MG63 (cell line): ENCODE measurements at regions not wholly inside any gene's neighbourhood (a gene's known extent, or its start where the extent isn't known, plus 50 kb on each side); places are given as distances from the start of the nearest gene placed in this dataset.

Experiments used
- DNase-seq: peaks from one replicate; pipeline ENCODE4 v3.0.0-alpha.2; 2020
- H3K27me3 ChIP-seq: fragments of 250-450 bp; sonication (Bioruptor Pico); 2 replicates; pipeline ENCODE4 v1.5.1; 2020; ENCODE audit warnings: mild to moderate bottlenecking, moderate library complexity
- H3K36me3 ChIP-seq: fragments of 250-450 bp; sonication (Bioruptor Pico); 2 replicates; pipeline ENCODE4 v1.5.1; 2020; ENCODE audit warnings: mild to moderate bottlenecking, moderate library complexity
- H3K4me3 ChIP-seq: fragments of 250-450 bp; sonication (Bioruptor Pico); 2 replicates; pipeline ENCODE4 v1.5.1; 2020; ENCODE audit warnings: mild to moderate bottlenecking, moderate library complexity
- H3K9me3 ChIP-seq: fragments of 250-450 bp; sonication (Bioruptor Pico); 2 replicates; pipeline ENCODE4 v1.5.1; 2020; ENCODE audit warnings: mild to moderate bottlenecking, moderate library complexity

DNA sequence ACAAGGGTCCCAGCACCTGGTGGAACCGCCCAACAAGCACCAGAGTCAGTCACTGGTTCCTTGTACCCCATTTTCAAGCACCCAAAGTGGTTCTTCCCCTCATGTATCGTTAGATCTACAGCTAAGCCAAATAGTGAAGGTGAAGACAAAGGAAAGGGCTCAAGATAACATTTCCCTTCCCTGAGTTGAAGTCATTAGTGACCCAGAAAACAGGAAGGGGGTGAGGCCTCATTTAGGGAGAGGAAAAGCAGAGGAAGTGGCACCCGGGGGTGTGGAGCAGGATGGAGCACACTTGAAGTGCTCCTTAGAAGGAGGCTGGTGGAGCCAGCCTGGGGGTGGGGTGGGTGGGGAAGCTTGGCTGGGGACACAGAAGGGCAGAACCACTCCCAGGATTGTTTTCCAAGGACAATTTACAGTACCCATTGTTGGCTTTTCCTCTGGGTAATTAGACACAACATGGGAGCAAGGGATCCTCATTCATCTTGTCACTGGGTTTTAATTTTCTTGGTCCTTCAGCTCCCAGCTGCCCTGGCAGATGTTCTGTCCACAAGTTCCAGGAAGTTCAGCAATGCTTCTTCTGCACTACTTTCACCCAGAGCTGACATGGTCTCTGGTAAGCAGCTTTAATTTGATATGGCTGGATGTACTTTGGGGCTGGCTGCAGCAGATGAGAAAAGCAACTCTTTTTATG, 73.3 kb upstream of the CD93 start:
- Histone ChIP-seq H3K4me3 (no peak overlapping the region), H3K36me3 (no peaks in the 10 kb centered on the region), H3K27me3 (no peaks in the 10 kb centered on the region), H3K9me3 (no peaks in the 10 kb centered on the region)
- no peak for DNase-seq

DNA sequence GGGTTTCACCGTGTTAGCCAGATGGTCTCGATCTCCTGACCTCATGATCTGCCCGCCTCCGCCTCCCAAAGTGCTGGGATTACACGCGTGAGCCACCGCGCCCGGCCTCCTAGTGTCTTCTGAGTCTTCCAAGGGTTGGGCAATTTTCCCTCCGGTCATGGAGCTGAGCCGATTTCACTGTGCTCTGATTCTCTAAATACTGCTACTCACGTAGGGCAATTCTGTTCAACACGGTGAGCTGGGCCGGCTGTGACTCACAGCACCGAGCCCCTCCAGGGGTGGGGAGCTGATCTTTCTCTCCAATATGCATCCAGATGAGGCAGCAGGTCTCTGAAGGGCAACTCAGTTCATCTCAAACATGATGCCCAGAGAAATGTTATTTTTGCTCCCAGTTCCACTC, 71.6 kb upstream of the CD93 start:
- no peaks in the 10 kb centered on the region for H3K36me3 ChIP-seq
- no peaks in the 10 kb centered on the region for H3K9me3 ChIP-seq
- H3K4me3 ChIP-seq: no peak overlapping the region
- H3K27me3 ChIP-seq: no peaks in the 10 kb centered on the region
- DNase-seq: no peak

DNA sequence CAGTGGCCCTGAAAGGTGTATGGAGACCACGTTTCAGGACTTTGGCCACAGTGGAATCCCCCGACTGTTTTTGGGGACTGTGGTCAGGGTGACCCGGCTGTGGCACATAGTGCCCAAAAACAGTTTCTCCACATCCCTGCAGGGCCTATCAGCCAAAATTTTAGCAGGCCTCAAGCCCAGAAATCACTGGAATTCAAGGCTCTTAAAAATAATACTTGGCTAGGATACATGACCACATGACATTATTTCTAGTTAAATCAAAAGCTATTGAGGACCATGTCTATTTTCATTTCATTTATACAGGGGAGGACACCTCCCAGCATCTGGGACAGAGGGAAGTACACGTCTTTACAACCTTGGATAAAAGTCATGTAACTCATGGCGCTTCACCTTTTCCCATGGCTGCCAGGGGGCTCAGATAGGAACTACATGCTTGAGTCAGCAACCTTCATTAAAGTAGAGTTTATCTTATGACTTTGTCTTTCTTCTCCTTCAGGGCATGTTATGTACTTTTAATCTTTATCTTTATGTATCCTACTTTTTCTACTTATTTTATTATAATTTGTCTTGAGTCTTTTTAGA, 70.8 kb upstream of the CD93 start:
- Histone ChIP-seq H3K27me3 (no peaks in the 10 kb centered on the region), H3K4me3 (no peak overlapping the region)
- DNase-seq: no peak

DNA sequence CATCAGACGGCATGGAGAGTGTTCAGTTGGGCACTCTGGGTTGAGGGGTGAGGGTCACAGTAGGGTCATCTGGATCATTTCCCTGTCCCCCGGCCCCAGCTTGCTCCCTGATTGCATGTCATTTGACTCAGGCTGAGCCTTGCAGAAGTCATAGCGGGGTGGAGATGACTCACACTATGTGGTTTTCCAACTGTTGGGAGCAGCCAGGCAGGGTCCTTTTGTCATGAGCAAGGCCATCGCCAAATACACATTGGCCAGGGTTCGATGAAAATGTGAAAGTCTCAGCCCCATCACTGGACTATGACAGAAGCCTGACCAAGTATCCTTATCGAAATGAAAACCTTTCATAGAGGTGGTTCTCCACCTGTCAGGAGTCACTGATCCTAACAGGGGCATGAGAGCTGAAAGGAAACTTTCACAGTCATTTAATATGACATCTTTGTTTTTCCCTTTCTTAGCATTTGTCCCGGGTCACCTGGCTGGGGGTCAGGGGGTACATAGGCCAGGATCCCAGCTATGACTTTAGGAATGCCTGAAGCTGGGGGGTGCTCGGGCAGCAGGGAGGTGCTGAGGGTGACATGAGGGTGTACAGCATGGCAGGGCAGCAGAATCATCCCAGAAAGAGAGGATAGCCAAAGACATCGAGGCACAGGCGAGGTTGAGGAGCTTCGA, 70.2 kb upstream of the CD93 start:
- no peak overlapping the region for H3K4me3 ChIP-seq
- DNase-seq: peak; percentile 71
- no peaks in the 10 kb centered on the region for H3K36me3 ChIP-seq
- no peaks in the 10 kb centered on the region for H3K9me3 ChIP-seq
- H3K27me3 ChIP-seq: no peaks in the 10 kb centered on the region

More for the DNA sequence above, 70.8 kb upstream of the CD93 start:
- Histone ChIP-seq H3K9me3 (no peaks in the 10 kb centered on the region), H3K36me3 (no peaks in the 10 kb centered on the region)

DNA sequence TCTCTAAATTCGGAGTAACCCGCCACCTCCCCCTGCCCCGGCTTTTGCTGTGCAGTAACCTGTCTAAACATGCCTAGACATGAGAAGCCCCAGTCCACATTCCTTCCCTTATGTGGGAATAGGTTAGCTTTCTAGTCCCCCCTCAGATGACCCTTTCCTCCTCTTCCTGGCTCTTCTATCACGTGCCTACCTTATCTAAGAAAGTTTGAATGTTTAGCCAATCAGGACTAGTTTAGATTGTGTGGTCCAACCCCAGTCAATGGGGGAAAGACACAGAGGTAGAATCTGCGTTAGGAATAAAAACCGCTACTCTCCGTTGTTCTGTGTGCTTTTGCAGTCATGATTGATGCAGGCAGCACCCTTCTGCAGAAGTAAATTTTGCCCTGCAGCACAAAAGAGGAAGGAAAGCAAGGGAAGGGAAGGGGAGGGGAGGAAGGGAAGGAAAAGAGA, 69.0 kb upstream of the CD93 start:
- Histone ChIP-seq H3K9me3 (no peaks in the 10 kb centered on the region), H3K4me3 (no peak overlapping the region), H3K27me3 (no peaks in the 10 kb centered on the region), H3K36me3 (no peaks in the 10 kb centered on the region)
- DNase-seq: no peak

DNA sequence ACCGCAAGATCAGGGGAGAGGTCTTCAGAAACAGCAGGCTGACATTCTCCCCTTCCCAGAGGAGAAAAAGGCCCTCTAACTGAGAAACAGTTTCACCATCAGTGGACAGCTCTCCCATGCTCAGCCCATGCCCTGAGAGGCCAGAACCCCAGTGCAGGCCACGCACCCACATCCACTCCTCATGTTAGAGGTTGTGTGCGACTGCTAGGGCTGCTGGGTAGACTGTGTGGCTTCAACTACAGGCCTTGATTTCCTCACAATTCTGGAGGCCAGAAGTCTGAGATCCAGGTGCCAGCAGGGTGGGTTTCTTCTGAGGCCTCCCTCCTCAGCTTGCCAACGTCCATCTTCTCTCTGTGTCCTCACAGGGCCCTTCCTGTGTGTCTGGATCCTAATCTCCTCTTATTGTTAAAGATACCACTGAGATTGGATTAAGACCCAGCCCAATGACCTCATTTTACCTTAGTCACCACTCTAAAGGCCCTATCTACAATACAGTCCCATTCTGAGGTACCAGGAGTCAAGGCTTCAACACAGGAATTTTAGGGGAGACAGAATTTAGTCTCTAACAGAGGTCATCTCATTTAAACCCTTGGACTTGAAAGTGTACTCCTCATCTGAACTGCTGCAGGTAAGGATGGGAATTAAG, 67.7 kb upstream of the CD93 start:
- H3K9me3 ChIP-seq: no peaks in the 10 kb centered on the region
- H3K27me3 ChIP-seq: no peaks in the 10 kb centered on the region
- DNase-seq: no peak
- H3K4me3 ChIP-seq: no peak overlapping the region
- no peaks in the 10 kb centered on the region for H3K36me3 ChIP-seq

DNA sequence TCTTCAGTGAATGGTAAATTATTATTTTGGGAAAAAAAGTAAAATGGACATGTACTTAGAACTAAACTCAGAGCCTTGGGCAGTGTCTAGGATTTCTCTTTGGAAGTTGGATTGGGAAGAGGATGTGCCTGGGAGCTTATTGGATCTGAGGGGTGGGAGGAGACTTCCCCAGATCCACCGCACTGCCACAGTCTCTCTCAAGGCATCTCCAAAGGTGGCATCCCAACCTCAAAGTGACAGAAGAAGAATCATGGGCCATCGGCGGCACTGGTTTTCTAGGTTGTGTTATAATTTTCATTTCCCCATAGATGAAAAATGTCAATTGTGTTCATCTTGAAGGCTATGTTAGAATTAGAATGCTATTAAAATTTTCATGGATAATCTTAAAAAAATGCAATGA, 66.8 kb upstream of the CD93 start:
- no peaks in the 10 kb centered on the region for H3K9me3 ChIP-seq
- H3K27me3 ChIP-seq: no peaks in the 10 kb centered on the region
- H3K36me3 ChIP-seq: no peaks in the 10 kb centered on the region
- DNase-seq: no peak
- H3K4me3 ChIP-seq: no peak overlapping the region

DNA sequence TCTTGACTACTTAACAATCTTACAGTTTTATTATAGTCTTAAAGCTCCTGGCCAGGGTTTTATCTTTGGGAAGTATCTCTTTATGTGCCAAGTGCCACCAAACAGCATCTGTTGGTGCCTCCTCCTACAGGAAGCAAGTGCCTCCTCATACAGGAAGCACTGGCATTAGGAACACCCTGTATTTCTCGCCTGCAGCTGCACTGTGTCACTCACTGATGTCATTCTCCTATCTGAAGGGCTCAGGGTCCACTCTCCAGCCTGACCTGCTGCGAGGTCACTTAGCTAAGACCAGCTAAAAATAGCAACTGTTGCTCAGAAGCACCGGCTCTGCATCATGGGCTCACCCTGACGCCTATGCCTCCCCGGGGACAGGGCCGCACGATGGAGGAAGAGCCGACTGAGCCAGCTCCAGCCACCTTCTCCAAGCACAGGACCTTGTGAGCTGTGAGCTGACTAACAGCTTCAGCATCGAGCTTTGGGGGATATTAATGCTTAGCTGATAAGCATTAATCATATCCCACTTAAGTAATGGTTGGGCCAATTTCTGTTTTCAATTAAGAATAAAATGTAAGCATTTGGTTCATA, 66.3 kb upstream of the CD93 start:
- Histone ChIP-seq H3K9me3 (no peaks in the 10 kb centered on the region), H3K27me3 (no peaks in the 10 kb centered on the region), H3K4me3 (no peak overlapping the region), H3K36me3 (no peaks in the 10 kb centered on the region)
- DNase-seq: no peak

DNA sequence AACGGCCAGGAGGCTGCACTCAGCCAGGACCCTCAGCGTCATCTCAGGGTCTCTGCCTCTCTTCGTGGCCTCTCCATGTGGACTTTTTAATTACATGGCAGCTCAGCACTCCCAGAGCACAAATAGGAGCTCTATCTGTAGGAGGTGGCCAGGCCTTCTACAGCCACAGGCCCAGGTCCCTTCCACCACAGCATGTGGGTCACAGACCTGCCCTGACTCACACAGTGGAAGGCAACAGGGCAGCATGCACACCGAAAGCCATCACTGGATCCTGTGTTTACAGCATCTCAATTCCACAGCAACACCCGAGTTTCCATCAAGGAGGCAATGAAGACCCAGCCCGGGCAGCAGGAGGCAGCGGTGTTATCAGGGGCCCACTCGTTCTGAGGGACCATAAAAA, 65.8 kb upstream of the CD93 start:
- H3K36me3 ChIP-seq: no peaks in the 10 kb centered on the region
- H3K9me3 ChIP-seq: no peaks in the 10 kb centered on the region
- no peak overlapping the region for H3K4me3 ChIP-seq
- H3K27me3 ChIP-seq: no peaks in the 10 kb centered on the region
- no peak for DNase-seq

DNA sequence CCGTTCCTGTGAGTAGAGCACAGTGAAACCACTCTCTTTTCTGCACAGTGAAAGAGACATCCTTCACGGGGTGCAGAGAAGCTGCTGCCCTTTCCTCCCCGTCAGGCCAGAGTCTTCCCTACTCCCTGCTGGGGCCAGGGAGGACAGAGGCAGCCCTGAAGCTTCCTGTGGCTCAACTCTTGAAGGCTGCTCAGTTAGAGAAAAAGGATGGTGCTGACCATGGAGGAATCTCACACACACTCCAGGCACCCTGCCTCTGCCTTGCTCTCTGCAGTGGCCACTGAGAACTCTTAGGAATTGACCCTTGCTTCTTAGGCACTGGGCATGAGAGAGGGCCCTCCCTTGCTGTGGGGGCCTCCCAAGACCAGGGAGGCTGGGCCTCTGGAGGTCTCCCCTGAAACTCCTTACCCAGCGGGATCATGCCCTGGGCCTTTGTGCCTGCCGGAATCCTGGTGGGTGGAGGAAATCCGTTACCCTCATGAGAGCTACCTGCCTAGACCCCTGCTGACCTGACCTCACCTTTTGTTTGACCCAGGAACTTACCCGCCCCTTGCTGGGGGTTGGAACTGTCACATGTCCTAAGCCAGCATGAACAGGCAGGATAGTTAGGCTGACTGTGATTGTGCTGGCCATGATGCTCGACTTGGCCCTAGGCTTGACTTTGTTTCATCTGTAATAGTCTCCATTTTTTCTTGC, 65.0 kb upstream of the CD93 start:
- Histone ChIP-seq H3K9me3 (no peaks in the 10 kb centered on the region), H3K36me3 (no peaks in the 10 kb centered on the region), H3K4me3 (no peak overlapping the region), H3K27me3 (no peaks in the 10 kb centered on the region)
- no peak for DNase-seq

DNA sequence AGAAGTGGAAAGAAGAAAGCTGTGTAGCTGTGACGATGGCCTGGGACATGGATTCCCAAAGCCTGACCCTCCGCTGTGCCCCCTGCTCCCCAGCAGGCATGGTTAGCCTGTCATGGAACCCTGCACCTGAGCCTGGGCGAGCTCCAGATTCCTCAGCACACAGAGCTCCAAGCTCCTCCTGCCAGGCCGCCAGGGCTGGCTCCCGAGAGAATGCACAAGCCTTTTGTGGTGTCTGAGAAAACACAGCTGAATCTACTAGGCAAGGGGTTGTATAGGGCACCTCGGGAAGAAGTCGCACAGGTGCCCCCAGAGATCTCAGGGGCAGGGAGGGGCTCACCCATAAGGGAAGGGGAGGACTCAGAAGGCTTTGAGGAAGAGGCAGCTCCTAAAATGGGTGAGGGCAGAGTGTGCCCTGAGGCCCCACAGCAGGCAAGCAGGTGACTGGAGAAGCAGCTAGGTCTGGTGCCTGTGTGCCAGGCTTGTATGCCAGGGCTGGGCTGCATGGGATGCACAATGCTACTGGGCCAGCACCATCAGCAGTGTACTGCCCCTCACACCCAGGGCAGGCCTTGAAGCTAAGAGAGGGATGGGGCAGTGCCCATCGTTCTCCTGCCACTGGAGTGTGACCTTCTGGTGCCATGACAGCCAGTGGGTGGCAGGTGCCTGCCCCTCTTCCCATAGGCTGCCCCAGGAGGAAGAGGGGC, 64.3 kb upstream of the CD93 start:
- DNase-seq: no peak
- H3K4me3 ChIP-seq: no peak overlapping the region
- H3K9me3 ChIP-seq: no peaks in the 10 kb centered on the region
- no peaks in the 10 kb centered on the region for H3K36me3 ChIP-seq
- H3K27me3 ChIP-seq: no peaks in the 10 kb centered on the region

DNA sequence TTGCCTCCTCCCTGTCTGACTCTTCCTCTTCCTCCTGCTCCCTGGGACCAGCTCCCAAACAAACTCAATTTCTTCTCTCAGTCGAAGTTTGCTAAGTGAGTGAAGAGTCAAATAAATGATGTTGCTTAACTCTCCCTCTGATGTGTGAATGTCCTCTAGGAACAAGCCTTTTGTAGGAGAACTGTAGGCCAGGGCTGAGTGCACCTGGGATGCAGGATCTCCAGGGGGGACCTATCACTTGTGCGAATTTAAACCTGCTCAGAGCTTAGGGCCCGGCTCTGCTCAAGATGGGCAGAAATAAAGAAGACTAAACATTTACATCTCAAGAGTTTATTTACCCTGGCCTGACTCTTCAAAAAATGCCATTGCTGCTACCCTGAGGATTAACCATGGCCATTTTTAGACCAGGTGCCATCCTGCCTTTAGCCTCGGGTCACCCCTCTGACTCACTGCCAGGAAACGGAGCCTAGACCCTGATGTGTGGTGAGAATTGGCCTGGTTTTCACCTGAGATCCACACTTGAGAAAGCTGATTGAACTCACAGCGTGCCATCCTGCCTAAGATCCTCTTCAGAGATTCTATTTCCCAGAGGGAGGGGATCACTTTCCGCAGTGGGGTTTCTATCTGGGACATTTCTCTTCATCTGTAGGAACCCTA, 63.6 kb upstream of the CD93 start:
- H3K4me3 ChIP-seq: no peak overlapping the region
- no peak for DNase-seq
- H3K9me3 ChIP-seq: no peaks in the 10 kb centered on the region

DNA sequence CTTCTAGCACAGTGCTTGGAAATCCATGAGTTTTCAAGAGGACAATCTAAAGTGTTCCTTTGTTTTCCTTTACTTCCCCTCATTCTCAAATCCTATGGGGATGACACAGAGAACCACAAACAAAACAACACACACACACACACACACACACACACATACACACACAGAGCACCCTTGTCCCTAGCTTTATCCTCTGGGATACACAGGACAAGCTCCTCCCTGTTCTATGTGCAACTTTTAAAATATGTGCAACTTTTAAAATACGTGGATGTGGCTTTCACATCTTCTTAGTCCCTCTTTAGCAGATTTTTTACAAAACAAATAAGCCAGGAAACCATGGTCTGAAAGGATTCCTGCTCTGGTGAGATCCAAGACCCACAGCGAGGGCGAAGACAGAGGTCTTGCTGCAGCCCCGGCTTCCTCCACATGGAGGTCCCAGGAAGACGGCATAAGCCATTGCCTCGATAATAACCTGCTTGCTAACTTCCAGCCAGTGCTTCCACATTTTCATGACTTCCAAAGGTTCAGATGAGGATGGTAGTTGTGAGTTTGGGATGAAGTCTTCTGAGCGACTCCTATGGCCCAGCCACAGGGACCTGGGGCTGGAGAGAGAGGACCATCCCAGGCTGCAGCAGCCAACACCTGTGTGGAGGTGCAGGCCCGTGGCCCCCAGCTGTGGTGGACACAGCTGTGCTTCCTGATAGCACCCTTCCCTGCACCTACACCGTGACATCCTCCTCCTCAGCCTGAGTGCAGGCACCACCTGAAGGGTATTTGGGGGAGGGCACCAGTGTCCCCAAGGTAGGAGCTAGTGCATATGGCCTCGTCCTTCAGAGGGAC, 62.8 kb upstream of the CD93 start:
- no peak overlapping the region for H3K4me3 ChIP-seq
- no peaks in the 10 kb centered on the region for H3K9me3 ChIP-seq
- no peaks in the 10 kb centered on the region for H3K27me3 ChIP-seq
- DNase-seq: no peak
- H3K36me3 ChIP-seq: no peaks in the 10 kb centered on the region

More for the DNA sequence above, 63.6 kb upstream of the CD93 start:
- Histone ChIP-seq H3K27me3 (no peaks in the 10 kb centered on the region), H3K36me3 (no peaks in the 10 kb centered on the region)

DNA sequence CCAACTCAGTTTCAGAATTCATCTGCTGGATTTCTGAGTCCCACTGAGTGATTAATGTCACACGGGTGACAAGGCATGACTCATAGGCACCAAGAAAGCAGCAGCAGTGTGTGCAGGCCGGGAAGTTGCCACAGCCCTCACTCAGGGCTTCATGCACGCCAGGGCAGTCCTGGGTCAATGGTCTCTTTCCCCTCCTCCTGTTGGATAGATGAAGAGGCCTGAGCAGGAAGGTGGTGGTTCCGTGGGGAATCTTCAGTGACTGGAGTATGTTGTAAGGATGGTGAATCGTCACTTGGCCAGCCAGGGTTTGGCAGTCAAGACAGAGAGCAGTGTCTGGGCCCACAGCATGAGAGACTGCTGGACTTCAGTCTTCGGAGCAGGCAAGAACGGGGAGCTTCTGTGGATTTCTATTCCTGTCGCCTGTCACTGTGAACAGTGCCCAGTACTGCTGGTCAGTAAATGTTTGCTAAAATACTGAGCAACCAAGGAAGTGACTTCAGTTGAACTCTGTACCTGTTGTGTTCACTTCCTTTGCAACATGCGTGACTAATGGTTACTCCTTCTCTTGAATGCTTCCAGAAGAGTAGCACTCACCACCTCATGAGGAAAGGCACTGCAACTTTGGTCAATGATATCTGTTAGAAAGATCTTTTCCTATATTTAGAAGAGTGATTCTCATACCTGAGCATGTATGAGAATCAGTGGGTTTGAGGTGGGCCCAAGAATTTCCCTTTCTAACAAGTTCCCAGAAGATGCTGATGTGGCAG, 62.0 kb upstream of the CD93 start:
- Histone ChIP-seq H3K36me3 (no peaks in the 10 kb centered on the region), H3K27me3 (no peaks in the 10 kb centered on the region), H3K9me3 (no peaks in the 10 kb centered on the region), H3K4me3 (no peak overlapping the region)
- peak; percentile 76 for DNase-seq
